SK-N-SH (cell line): ENCODE measurements at regions not wholly inside any gene's neighbourhood (a gene's known extent, or its start where the extent isn't known, plus 50 kb on each side); places are given as distances from the start of the nearest gene placed in this dataset.

Source experiments
- MXI1 ChIP-seq: IDR thresholded peaks from 2 replicates; pipeline ENCODE4 v1.6.1; 2012; ENCODE audit warnings: mild to moderate bottlenecking, low read depth, low read length, improper control_type of control experiment
- POLR2AphosphoS5 ChIP-seq: IDR thresholded peaks from 2 replicates; pipeline ENCODE4 v1.6.1; 2012; ENCODE audit warnings: low read depth, low read length
- RFX5 ChIP-seq: IDR thresholded peaks from 2 replicates; pipeline ENCODE4 v1.6.1; 2012; ENCODE audit warnings: mild to moderate bottlenecking, improper control_type of control experiment, low read length
- TF ChIP-seq, protein P1 (sequence below): fragments of 200-600 bp; sonication (generic); IDR thresholded peaks from 2 replicates; pipeline ENCODE4 v1.6.1; 2017; ENCODE audit warnings: antibody characterized with exemption, mild to moderate bottlenecking, moderate library complexity

DNA sequence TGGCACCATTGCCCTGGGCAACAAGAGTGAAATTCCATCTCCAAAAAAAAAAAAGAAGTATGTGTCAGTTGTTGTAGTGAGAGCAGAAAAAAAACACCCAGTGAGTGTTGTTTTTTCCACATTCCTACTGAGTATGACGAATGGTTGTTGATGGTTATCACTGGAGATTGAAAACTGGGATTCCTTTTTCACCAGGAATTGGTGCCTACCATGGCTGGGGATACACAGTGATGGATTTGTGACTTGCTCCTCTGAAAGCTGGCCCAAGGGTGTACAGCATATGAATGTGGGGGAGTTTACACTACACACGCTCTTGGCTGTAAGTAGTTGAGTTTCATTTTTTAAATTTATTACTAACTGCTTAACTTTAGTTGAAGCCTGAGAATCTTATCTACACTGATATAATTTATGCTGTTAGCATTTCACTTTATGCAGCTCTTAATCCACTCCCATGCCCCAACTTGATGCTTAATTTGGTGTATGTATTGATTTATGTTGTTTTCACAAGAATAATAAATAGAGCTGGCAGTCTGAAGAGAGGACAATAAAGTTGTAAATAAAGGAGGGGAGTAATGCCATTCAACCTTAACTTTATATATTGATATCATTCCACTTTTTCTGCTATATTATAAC is 56.0 kb upstream of the MME start:
- TF ChIP-seq, protein P1, sequence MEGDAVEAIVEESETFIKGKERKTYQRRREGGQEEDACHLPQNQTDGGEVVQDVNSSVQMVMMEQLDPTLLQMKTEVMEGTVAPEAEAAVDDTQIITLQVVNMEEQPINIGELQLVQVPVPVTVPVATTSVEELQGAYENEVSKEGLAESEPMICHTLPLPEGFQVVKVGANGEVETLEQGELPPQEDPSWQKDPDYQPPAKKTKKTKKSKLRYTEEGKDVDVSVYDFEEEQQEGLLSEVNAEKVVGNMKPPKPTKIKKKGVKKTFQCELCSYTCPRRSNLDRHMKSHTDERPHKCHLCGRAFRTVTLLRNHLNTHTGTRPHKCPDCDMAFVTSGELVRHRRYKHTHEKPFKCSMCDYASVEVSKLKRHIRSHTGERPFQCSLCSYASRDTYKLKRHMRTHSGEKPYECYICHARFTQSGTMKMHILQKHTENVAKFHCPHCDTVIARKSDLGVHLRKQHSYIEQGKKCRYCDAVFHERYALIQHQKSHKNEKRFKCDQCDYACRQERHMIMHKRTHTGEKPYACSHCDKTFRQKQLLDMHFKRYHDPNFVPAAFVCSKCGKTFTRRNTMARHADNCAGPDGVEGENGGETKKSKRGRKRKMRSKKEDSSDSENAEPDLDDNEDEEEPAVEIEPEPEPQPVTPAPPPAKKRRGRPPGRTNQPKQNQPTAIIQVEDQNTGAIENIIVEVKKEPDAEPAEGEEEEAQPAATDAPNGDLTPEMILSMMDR = no peak
- no peak for TF ChIP-seq RFX5
- peak; percentile 57 for TF ChIP-seq POLR2AphosphoS5
- TF ChIP-seq MXI1 = no peak
